NOMO-1 treated with dmso at 0.1 percent for 144 hours (cell line): ENCODE measurements at regions not wholly inside any gene's neighbourhood (a gene's known extent, or its start where the extent isn't known, plus 50 kb on each side); places are given as distances from the start of the nearest gene placed in this dataset.
"Not testable (repeated sequence)": the region's sequence is repeated elsewhere in the genome, so short reads cannot be mapped to it uniquely, and the experiment has no call there.

Experiments
- DNase-seq: peaks from one replicate; lab custom pipeline; 2025; ENCODE audit not compliant: unreplicated experiment; lab: John Stamatoyannopoulos, UW

DNA sequence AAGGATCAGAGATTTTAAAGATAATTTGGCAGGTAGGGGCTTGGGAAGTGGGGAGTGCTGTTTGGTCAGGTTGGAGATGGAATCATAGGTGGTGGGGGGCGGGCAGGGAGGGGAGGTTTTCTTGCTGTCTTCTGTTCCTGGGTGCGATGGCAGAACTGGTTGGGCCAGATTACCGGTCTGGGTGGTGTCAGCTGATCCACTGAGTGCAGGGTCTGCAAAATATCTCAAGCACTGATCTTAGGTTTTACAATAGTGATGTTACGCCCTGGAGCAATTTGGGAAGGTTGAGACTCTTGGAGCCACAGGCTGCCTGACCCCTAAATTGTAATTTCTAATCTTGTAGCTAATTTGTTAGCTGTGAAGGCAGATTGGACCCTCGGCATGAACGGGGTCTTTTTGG, 78.0 kb upstream of the PARP8 start:
- not testable (repeated sequence) for DNase-seq

DNA sequence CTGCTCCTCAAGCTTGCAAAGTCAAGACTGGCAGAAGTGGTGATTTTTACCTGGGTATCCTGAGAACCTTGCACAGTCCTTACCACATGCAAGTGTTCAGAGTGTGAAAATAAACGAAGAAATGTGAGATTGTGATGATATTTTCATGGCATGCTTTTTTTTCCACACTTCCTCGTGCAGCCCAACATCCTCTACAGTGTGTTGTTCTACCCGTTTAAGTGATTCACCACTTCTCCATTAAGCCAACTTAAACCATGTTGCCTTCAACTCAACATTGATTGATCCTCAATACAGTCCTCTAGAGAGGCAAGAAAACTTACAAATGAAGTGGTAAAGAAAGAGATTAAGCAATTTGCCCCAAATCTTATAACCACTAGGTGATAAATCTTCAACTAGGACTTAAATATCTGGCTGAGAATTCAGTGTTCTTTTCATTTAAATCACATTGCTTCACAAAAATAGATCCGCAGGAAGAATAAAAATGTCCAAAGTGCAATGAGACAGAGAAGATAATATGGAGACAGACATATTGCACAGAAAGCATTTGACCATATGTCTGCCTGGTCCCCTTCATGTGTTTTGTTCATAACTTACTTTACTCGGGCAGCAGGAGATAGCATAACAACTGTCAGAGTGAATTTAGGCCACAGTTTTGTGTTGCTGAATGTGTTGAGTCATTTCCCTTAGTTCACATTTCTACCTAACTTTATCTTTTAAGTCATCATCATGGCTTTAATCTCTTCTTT, 75.8 kb upstream of the PARP8 start:
- not testable (repeated sequence) for DNase-seq

DNA sequence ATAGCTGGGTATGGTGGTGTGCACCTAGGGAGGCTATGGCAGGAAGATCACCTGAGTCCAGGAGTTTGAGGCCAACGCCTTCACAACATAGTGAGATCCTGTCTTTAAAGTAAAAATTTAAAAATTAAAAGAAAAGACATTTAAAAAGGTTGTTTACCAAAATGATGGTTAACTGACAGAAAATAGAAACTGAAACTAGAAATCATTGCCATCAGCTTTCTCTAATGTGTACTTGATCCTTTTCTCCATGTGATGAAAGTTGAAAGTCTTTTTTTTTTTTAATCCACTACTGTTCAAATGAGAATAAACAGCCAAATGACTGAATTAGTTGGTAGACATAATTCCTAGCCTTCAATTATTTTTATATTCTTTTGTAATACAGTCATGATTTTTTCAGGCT, 75.1 kb upstream of the PARP8 start:
- not testable (repeated sequence) for DNase-seq

DNA sequence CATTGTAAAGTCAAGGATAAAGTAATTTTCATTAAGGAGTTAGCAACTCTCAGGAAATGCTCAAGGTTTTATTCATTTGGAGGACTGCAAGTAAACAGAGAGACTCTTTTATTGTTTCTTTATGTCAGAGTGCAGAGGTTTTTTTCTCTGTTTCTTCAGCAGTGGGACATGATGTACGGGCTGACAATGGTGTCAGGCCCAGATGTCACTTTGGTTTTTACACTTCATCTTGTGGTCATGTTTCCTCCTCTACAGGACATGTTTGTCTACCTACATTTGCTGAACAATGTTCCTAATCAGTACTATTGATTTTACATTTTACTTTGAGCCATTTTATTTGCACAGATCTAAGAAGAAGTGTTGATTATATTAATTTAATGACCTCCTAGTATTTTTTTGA, 72.8 kb upstream of the PARP8 start:
- DNase-seq = no peak

DNA sequence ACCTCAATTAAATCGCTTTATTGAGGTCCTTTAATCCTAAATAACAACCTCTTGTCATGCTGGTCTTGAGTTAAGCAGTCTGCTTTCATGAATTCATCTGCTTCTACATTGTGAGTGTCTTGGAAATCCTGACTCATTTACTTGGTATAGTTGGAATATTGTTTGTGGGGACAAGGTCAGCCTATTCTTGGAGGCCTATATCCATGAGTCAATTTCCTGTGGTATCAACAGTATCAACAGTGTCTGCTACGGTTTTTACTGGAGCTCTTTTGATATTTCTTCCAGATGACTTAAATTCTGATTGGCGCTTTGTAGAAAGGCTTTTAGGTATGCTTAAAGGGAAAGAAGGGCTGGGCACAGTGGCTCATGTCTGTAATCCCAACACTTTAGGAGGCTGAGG, 71.2 kb upstream of the PARP8 start:
- no peak for DNase-seq

DNA sequence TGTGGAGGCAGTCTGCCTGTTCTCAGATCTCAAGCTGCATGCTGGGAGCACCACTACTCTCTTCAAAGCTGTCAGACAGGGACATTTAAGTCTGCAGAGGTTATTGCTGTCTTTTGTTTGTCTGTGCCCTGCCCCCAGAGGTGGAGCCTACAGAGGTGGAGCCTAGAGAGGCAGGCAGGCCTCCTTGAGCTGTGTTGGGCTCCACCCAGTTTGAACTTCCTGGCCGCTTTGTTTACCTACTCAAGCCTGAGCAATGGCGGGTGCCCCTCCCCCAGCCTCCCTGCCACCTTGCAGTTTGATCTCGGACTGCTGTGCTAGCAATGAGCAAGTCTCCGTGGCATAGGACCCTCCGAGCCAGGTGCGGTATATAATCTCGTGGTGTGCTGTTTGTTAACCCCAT, 64.9 kb upstream of the PARP8 start:
- not testable (repeated sequence) for DNase-seq

DNA sequence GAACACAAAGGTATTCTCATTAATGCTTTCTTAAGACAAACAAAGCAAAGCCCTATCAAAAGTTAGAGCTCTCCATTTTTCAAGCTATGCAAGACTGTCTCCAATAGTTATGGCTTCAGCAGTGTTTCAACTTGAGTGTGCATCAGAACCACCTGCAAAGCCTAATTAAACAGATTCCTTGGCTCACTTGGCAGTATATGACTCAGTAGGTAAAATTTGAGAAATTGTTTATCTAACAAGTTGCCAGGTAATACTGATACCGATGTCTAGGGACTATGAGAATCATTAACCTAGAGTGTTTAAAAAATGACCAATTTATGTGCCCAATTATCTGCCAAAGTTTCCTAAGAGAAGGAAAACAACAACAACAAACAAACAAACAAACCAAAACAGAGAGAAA, 60.3 kb upstream of the PARP8 start:
- no peak for DNase-seq

DNA sequence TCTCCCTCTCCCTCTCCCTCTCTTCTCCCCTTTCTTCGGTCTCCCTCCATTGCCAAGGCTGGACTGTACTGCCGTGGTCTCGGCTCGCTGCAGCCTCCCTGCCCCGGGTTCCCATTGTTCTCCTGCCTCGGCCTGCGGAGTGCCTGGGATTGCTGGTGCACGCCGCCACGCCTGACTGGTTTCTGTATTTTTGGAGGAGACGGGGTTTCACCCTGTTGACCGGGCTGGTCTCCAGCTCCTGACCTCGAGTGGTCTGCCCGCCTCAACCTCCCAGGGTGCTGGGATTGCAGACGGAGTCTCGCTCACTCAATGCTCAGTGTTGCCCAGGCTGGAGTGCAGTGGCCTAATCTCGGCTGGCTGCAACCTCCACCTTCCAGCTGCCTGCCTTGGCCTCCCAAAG, 59.0 kb upstream of the PARP8 start:
- not testable (repeated sequence) for DNase-seq

DNA sequence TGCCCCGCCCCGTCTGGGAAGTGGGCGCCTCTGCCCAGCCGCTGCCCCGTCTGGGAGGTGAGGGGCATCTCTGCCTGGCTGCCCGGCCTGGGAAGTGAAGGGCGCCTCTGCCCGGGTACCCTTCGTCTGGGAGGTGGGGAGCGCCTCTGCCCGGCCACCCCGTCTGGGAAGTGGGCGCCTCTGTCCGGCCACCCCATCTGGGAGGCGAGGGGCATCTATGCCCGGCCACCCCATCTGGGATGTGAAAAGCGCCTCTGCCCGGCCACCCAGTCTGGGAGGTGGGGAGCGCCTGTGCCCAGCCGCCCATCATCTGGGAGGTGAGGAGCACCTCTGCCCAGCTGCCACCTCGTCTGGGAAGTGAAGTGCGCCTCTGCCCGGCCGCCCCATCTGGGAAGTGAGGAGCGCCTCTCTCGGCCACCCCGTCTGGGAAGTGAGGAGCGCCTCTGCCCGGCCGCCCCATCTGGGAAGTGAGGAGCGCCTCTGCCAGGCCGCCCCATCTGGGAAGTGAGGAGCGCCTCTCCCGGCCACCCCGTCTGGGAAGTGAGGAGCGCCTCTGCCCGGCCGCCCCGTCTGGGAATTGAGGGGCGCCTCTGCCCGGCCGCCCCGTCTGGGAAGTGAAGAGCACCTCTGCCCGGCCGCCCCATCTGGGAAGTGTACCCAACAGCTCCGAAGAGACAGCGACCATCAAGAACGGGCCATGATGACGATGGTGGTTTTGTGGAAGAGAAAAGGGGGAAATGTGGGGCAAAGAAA, 58.3 kb upstream of the PARP8 start:
- not testable (repeated sequence) for DNase-seq

DNA sequence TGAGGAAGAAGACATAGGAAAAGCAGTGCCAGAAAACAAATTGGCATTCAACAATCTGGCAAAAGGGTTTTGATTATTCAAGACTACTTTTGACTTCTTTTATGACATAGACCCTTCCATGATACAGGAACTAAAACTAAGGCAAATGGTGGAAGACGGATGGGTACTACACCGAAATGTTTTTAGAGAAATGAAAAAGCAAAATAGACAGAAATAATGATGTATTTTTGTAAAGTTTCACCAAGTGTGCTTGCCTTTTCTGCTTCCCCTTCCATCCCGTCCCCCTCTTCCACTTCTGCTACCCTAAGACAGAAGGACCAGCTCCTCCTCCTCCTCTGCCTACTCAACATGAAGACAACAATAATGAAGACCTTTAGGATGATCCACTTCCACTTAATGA, 53.4 kb upstream of the PARP8 start:
- DNase-seq = not testable (repeated sequence)
